GM19238 (cell line): ENCODE measurements at regions not wholly inside any gene's neighbourhood (a gene's known extent, or its start where the extent isn't known, plus 50 kb on each side); places are given as distances from the start of the nearest gene placed in this dataset.

Source experiments
- DNase-seq: peaks from one replicate; pipeline ENCODE4 v3.0.0; 2011; ENCODE audit warnings: low spot score; ENCODE audit not compliant: insufficient read length

DNA sequence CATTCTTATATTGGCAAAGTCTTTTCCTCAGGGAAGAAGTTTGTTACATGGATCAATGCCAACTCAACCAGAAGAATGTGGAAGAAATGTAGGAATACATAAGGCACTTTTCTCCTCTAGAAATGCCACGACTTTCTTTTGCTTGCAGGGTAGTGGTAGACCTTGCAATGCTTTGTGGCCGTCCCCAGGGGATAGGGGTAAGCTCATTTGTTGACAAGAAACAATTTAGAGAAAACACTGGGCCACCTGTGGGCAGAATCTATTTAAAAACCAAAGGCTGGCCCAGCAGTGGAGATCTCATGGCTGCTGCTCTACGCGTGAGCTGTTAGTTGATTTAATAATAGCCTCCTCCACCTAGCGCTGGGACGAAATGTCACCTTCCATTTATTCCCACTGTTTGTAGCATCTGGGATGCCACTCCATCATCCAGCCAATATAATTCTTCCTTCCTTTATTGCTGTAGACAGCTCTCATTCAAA is 64.6 kb upstream of the PFN2 start:
- no peak for DNase-seq

DNA sequence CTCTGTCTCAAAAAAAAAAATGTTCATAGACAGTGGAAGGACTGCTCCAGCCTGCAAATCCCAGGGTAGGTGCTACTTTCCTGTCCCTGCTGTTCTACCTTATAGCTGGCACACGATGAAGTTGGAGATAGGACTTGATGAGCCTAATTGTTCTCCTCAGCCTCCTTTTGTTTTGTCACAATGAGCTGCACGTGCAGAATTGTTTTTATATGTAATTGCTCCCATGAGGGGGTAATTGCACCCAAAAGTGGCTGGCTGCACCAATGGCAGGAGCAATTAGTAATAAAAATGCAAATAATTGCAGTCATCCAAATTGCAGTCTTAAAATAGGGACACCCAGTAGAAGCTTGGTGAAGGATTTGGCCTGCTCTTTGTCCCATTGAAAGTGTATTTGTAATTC is 63.0 kb upstream of the PFN2 start:
- no peak for DNase-seq

DNA sequence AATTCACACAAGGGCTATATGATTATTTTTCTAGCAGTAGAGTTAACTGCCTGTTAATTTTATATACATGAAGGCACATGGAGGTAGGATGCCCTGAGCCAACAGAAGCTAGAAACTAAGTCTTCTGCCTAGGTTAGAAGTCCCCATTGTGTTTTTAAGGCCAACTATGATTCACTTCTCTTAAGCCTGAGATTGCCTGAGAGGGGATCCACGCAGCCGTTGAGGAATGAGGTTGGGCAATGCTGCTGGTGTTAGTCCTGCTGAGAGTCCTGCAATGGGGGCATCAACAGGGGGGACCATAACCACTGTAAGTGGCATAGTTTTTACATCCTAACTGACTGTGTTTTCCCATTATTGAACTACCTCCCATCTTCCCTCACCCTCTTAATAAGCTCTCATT is 60.1 kb upstream of the PFN2 start:
- no peak for DNase-seq

DNA sequence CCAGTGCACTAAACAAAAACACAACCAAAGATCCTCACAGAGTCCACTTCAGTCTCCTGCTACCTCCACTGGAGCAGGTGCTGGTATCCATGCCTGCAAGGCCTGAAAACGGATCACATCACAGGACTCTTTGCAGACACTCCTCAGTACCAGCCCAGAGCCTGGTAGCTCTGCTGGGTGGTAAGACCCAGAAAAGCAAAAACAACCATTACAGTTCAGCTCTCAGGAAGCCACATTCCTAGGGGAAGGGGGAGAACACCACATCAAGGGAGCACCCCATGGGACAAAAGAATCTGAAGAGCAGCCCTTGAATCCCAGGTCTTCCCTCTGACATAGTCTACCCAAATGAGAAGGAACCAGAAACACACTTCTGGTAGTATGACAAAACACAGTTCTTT is 52.5 kb upstream of the PFN2 start:
- DNase-seq: no peak

DNA sequence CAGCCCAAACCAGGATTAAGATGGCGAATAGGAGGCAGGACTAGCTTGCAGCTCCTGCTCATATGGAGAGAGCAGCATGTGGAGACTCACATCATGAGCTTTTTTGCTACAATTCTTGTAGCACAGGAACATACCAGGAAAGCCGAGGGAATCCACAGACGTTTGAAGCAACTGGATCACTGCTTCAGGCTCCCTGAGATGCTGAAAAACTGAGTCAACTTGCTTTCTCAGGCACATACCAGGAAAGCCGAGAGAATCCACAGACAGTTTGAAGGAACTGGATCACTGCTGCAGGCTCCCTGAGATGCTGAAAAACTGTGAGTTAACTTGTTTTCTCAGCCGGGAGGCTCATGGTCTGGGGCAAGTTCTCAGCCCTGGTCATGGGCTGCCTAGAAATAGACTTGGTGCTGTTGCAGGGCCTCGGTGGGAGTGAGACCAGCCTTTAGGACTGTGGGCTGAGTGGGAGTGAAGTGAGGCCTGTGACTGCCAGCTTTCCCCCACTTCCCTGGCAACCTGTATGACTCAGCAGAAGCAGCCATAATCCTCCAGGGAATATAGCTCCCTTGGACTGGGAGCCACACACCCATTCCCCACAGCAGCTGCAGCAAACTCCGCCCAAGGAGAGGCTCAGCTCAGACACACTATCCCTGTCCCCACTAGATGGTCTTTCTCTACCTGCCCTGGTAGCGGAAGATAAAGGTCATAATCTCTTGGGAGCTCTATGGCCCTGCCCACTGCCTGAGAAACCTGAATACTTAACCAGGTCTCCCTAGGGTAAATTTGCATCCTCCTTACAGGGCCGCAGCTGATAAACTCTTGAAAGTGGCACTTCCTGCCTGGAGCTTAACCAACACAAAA is 51.9 kb upstream of the PFN2 start:
- DNase-seq: no peak

DNA sequence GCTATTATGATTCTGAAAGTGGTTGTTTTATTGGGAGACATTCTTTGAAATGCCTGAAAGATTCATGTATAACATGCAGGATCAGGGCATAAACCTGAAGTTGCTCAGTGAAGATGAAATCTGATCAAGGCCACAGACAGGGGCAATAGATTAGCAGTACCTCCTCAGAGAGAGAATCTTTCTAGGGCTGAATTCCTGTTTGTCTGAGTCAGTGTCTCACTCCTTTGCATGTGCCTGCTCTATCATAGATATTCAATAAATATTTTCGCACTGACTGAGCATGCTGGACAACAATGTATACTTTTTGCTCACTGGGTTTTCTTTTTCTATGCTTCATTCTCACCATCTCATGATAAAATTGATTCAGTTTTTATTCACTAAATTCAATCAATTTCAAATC is 49.8 kb upstream of the PFN2 start:
- DNase-seq: no peak
